DOHH2 (cell line): ENCODE measurements at regions not wholly inside any gene's neighbourhood (a gene's known extent, or its start where the extent isn't known, plus 50 kb on each side); places are given as distances from the start of the nearest gene placed in this dataset.

Experiments
- H3F3A ChIP-seq: fragments of 200-600 bp; sonication (generic), shearing (Covaris generic); 2 replicates; pipeline ENCODE4 v1.6.0; 2016; ENCODE audit warnings: antibody characterized with exemption, mild to moderate bottlenecking; ENCODE audit not compliant: control insufficient read depth, insufficient read depth
- H3K27ac ChIP-seq: fragments of 200-600 bp; sonication (generic); 2 replicates; pipeline ENCODE4 v1.5.1; 2014; ENCODE audit warnings: low read depth, mild to moderate bottlenecking, low read length, moderate library complexity
- H3K27me3 ChIP-seq: fragments of 200-600 bp; sonication (generic); 2 replicates; pipeline ENCODE4 v1.6.1; 2014; ENCODE audit warnings: mild to moderate bottlenecking, low read length, mixed read lengths; ENCODE audit not compliant: control insufficient read depth
- H3K36me3 ChIP-seq: fragments of 200-600 bp; sonication (generic); 2 replicates; pipeline ENCODE4 v1.6.1; 2014; ENCODE audit warnings: mild to moderate bottlenecking, low read length, moderate library complexity, mixed read lengths; ENCODE audit not compliant: control insufficient read depth
- H3K4me1 ChIP-seq: fragments of 200-600 bp; sonication (generic); 2 replicates; pipeline ENCODE4 v1.6.1; 2014; ENCODE audit warnings: mild to moderate bottlenecking, low read length, mixed read lengths; ENCODE audit not compliant: control insufficient read depth
- H3K4me2 ChIP-seq: fragments of 200-600 bp; sonication (generic); 2 replicates; pipeline ENCODE4 v1.6.0; 2014; ENCODE audit warnings: mild to moderate bottlenecking, low read length, moderate library complexity
- H3K4me3 ChIP-seq: fragments of 200-600 bp; sonication (generic); 2 replicates; pipeline ENCODE4 v1.5.1; 2014; ENCODE audit warnings: mild to moderate bottlenecking, low read length, mixed read lengths
- H3K79me2 ChIP-seq: fragments of 200-600 bp; sonication (generic); 2 replicates; pipeline ENCODE4 v1.6.1; 2014; ENCODE audit warnings: mild to moderate bottlenecking, low read length, mixed read lengths; ENCODE audit not compliant: control insufficient read depth
- H3K9me2 ChIP-seq: fragments of 200-600 bp; sonication (generic); replicated peaks from 2 replicates; pipeline ENCODE4 v1.6.1; 2014; ENCODE audit warnings: mild to moderate bottlenecking, low read length, mixed read lengths; ENCODE audit not compliant: control insufficient read depth
- H3K9me3 ChIP-seq: fragments of 200-600 bp; sonication (generic); 2 replicates; pipeline ENCODE4 v1.6.1; 2014; ENCODE audit warnings: antibody characterized with exemption, low read length, mixed read lengths; ENCODE audit not compliant: control insufficient read depth, insufficient read depth
- H4K20me1 ChIP-seq: fragments of 200-600 bp; sonication (generic); 2 replicates; pipeline ENCODE4 v1.6.0; 2014; ENCODE audit warnings: low read depth, mild to moderate bottlenecking, antibody characterized with exemption, low read length, moderate library complexity; ENCODE audit not compliant: control insufficient read depth, insufficient read depth
- EZH2phosphoT487 ChIP-seq: fragments of 200-600 bp; sonication (generic); IDR thresholded peaks from 2 replicates; pipeline ENCODE4 v1.6.1; 2017; ENCODE audit warnings: borderline replicate concordance, mild to moderate bottlenecking, antibody characterized with exemption, low read length, moderate library complexity, mixed read lengths
- TF ChIP-seq, protein P1 (sequence below): fragments of 200-600 bp; sonication (generic); IDR thresholded peaks from one replicate; pipeline ENCODE4 v1.5.1; 2014; ENCODE audit warnings: antibody characterized with exemption, mild to moderate bottlenecking, low read depth, low read length; ENCODE audit not compliant: poor library complexity, severe bottlenecking

DNA sequence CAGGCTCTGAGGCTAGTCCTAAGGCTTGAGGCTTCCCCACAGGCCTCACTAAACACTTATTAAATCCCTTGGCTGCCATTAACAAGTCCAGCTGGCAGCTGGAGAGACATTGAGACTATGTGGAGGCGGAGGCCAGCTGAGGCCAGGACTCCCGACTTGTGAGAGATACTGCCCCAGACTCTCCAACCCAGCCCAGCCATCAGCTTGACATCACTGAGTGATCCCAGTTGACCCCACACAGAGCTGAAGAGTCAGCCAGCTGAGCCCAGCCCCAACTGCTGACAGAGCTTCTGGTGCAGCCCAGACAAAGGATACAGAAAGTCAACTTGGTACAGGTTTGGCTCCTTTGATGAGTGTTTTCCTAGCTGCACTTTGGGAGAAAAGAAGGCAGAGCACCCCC, 343.1 kb downstream of the C16orf95 start:
- Histone ChIP-seq H3K79me2 (no peaks in the 10 kb centered on the region), H4K20me1 (no peaks in the 10 kb centered on the region), H3K9me3 (no peaks in the 10 kb centered on the region), H3K27ac (no peak overlapping the region), H3F3A (no peaks in the 10 kb centered on the region), H3K27me3 (no peaks in the 10 kb centered on the region), H3K9me2 (no peaks in the 10 kb centered on the region), H3K4me3 (no peak overlapping the region), H3K4me2 (no peak overlapping the region), H3K36me3 (no peaks in the 10 kb centered on the region), H3K4me1 (no peaks in the 10 kb centered on the region)
- TF ChIP-seq EZH2phosphoT487, result no peak
- TF ChIP-seq, protein P1, sequence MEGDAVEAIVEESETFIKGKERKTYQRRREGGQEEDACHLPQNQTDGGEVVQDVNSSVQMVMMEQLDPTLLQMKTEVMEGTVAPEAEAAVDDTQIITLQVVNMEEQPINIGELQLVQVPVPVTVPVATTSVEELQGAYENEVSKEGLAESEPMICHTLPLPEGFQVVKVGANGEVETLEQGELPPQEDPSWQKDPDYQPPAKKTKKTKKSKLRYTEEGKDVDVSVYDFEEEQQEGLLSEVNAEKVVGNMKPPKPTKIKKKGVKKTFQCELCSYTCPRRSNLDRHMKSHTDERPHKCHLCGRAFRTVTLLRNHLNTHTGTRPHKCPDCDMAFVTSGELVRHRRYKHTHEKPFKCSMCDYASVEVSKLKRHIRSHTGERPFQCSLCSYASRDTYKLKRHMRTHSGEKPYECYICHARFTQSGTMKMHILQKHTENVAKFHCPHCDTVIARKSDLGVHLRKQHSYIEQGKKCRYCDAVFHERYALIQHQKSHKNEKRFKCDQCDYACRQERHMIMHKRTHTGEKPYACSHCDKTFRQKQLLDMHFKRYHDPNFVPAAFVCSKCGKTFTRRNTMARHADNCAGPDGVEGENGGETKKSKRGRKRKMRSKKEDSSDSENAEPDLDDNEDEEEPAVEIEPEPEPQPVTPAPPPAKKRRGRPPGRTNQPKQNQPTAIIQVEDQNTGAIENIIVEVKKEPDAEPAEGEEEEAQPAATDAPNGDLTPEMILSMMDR, result no peak

DNA sequence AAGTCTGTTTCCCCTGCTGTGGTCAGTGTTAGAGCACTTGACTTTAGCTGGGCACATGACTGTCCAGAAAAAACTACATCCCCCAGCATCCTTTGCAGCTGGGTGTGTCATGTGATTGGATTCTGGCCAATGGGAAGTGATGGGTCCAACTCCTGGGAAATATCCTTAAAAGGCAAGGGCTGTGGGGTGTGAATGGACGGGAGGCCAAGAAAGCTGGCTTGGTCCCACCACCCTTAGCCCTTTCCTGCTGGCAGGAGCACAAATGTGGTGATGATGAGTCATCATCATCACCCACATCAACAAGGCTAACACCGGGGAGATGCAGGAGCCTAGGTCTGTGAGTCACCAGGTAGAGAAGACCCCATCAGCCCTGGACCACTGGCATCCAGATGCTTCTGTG, 341.7 kb downstream of the C16orf95 start:
- no peaks in the 10 kb centered on the region for H3K9me2 ChIP-seq
- H3K27me3 ChIP-seq, result no peaks in the 10 kb centered on the region
- no peaks in the 10 kb centered on the region for H3K4me1 ChIP-seq
- H3K36me3 ChIP-seq, result no peaks in the 10 kb centered on the region
- H3K9me3 ChIP-seq, result no peaks in the 10 kb centered on the region
- H4K20me1 ChIP-seq, result no peaks in the 10 kb centered on the region
- H3K4me2 ChIP-seq, result no peak overlapping the region
- H3K4me3 ChIP-seq, result no peak overlapping the region
- no peaks in the 10 kb centered on the region for H3K79me2 ChIP-seq
- TF ChIP-seq, protein P1, result no peak
- TF ChIP-seq EZH2phosphoT487, result no peak
- H3F3A ChIP-seq, result no peaks in the 10 kb centered on the region
- no peak overlapping the region for H3K27ac ChIP-seq

DNA sequence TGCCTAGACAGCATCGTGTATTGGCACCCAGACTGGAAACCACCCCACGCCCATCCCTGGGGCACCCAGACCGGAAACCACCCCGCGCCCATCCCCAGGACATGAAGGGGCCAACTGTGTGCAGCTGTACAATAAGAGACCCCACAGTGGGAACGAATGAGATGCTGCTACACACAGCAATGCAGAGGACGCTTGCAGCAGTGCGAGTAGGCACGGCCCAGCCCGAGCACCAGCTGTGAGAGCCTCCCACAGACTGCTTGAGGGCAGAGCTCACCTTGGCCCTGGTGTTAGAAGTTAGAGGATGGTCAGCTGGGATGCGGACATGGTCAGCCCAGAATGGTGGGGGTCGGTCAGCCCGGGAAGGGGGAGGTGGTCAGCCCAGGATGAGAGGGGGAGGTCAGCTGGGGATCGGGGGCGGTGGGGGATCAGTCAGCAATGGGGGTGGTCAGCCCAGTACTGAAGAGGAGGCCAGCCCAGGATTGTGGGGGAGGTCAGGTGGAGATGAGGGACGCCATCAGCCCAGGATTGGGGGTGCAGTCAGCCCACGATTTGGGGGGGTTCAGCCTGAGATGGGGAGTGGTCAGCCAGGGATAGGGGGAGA, 340.0 kb downstream of the C16orf95 start:
- H3K79me2 ChIP-seq, result no peaks in the 10 kb centered on the region
- H3K4me1 ChIP-seq, result no peaks in the 10 kb centered on the region
- no peaks in the 10 kb centered on the region for H3K27me3 ChIP-seq
- H3K36me3 ChIP-seq, result no peaks in the 10 kb centered on the region
- H4K20me1 ChIP-seq, result no peaks in the 10 kb centered on the region
- H3K4me2 ChIP-seq, result no peak overlapping the region
- H3K27ac ChIP-seq, result no peak overlapping the region
- H3K4me3 ChIP-seq, result no peak overlapping the region
- no peaks in the 10 kb centered on the region for H3K9me2 ChIP-seq
- H3K9me3 ChIP-seq, result no peaks in the 10 kb centered on the region
- no peaks in the 10 kb centered on the region for H3F3A ChIP-seq
- no peak for TF ChIP-seq EZH2phosphoT487
- TF ChIP-seq, protein P1, result no peak
